Fibroblast of the aortic adventitia (primary cell): ENCODE measurements at regions not wholly inside any gene's neighbourhood (a gene's known extent, or its start where the extent isn't known, plus 50 kb on each side); places are given as distances from the start of the nearest gene placed in this dataset.

Experiments used
- DNase-seq: peaks from one replicate; pipeline ENCODE4 v3.0.0-alpha.2; 2010; ENCODE audit warnings: low read depth
- H3K4me3 ChIP-seq: 2 replicates; pipeline ENCODE4 v1.5.1; 2011; ENCODE audit warnings: low read depth, mild to moderate bottlenecking, control low read depth, low read length, moderate library complexity
- CTCF ChIP-seq: IDR thresholded peaks from 2 replicates; pipeline ENCODE4 v1.5.1; 2011; ENCODE audit warnings: mild to moderate bottlenecking, low read length, control low read depth, inconsistent platforms; ENCODE audit not compliant: insufficient read depth

DNA sequence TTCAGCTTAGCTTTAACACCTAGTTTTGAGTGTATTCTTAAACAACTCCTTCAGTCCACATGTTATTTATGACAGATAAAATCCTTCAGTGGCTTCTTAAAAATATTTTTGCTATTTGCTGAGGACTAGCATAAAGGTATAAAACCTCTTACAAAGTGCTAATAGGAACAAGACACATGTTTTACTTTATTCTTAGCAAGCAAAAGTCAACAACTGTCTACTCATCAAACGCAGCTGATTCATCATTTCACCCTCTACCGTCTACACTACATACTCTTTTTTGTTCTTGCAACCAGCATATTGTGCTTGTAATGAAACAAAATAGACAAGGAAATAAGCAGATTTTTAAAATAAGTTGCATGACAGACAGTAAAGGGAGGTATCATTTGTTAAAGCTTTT, 319.7 kb downstream of the SNX13 start:
- TF ChIP-seq CTCF = no peak
- DNase-seq = no peak
- no peak overlapping the region for H3K4me3 ChIP-seq

- TF ChIP-seq CTCF = no peak
- H3K4me3 ChIP-seq = no peak overlapping the region
- DNase-seq = no peak
Observed at GRCh38 chr7:17622451-17622850, 317.8 kb downstream of the SNX13 start.

- DNase-seq = peak; percentile 87
- TF ChIP-seq CTCF = no peak
- no peak overlapping the region for H3K4me3 ChIP-seq
Observed at GRCh38 chr7:17623546-17624185, 316.6 kb downstream of the SNX13 start.

DNA sequence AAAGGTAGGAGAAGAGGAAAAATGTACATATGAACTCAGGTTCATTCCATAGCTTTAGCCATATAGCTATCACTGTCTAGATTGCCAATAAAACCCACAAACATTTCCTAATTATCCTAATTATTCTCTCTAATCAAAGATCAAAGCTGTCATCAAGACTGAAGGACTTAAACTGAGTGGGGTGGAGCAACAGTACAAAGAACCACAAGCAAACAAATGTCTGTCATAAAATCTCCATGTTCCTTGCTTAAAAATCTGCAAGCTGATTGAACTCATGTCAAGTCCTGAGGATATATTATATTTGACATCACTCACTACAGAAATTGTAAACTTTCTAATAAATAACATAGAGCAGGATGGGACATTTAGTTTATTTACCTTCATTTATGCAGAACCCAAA, 315.9 kb downstream of the SNX13 start:
- TF ChIP-seq CTCF = no peak
- peak; percentile 24 for DNase-seq
- no peak overlapping the region for H3K4me3 ChIP-seq

- no peak overlapping the region for H3K4me3 ChIP-seq
- DNase-seq = peak; percentile 90
- TF ChIP-seq CTCF = no peak
Observed at GRCh38 chr7:17625043-17625442, 315.3 kb downstream of the SNX13 start.

DNA sequence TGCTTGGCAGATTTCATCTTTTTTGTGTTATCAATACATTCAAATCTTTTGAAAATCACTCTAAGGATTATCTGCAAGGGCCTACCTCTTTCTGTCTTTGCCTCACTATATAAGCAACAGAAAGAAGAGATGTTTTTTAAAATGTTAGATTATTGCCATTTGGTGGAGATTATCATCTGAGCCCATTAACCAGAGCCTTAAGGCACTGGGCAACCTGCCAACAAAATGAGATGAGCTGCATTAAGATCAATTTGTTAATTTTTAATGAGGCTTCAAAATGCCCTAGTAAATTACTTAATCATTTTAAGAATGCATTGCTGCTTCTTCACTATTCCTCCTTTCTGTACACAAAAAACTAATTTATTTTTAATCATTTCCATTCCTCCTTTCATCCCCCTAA, 314.1 kb downstream of the SNX13 start:
- no peak overlapping the region for H3K4me3 ChIP-seq
- DNase-seq = no peak
- no peak for TF ChIP-seq CTCF

GRCh38 chr7:17631061-17631460, 309.2 kb downstream of the SNX13 start:
- no peak for DNase-seq
- no peak for TF ChIP-seq CTCF
- no peak overlapping the region for H3K4me3 ChIP-seq
